ENCODE measurements at regions not wholly inside any gene's neighbourhood (a gene's known extent, or its start where the extent isn't known, plus 50 kb on each side); places are given as distances from the start of the nearest gene placed in this dataset.

DNA sequence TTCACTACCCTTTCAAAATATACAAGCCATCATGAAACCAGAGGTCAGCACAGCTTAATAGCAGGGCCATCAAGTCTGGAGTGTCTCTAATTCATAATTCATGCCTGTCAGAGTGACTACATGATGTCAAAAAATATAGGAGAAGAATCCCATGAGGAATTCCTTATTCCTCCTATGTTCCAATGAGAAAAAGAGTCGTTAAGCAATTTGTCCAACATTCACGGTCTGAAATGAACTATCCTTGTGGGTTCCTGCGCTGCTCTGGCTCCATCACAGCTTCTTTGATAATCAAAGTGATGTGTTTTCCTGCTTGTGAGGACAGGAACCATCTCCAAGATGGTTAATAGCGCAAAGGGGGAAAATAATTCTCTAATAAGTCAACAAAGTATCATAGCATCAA is 560.4 kb upstream of the KLHL29 start:
- Histone ChIP-seq H3K27ac (no peak overlapping the region), H3K4me3 (no peak overlapping the region), H3K36me3 (no peaks in the 10 kb centered on the region), H3K4me1 (no peaks in the 10 kb centered on the region), H3K27me3 (no peaks in the 10 kb centered on the region), H3K9me3 (no peaks in the 10 kb centered on the region)
- ATAC-seq = no peak
- intact Hi-C loops (cut with DNase I) = no loop called here
- TF ChIP-seq, protein P1, sequence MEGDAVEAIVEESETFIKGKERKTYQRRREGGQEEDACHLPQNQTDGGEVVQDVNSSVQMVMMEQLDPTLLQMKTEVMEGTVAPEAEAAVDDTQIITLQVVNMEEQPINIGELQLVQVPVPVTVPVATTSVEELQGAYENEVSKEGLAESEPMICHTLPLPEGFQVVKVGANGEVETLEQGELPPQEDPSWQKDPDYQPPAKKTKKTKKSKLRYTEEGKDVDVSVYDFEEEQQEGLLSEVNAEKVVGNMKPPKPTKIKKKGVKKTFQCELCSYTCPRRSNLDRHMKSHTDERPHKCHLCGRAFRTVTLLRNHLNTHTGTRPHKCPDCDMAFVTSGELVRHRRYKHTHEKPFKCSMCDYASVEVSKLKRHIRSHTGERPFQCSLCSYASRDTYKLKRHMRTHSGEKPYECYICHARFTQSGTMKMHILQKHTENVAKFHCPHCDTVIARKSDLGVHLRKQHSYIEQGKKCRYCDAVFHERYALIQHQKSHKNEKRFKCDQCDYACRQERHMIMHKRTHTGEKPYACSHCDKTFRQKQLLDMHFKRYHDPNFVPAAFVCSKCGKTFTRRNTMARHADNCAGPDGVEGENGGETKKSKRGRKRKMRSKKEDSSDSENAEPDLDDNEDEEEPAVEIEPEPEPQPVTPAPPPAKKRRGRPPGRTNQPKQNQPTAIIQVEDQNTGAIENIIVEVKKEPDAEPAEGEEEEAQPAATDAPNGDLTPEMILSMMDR (IDR thresholded peaks at IDR 0.05) = no peak
- no peak for DNase-seq
- FAIRE-seq = no peak
- 80 to 84% methylated on average over 4 of the region's 4 CpGs for WGBS, 2 donors

DNA sequence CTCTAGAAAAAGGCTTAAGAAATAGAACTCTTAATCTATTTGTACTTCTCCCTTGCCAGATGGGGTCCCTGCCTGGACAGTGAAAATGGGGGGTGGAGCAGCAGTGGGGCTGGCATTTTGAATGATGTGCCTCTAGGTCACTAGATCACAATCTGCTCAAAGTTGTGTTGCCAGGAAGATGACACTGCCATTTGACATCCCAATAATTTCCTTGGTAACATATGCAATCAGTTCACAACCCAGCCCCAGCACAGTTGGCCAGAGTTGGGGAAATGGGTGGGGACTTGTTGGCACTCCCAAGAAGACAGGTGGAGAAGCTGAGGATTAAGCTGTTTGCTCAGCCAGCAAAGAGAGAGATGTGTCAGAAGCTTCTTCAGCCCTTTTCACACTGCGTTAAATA is 558.3 kb upstream of the KLHL29 start:
- WGBS, 2 donors = 38 to 72% methylated on average over 1 of the region's 1 CpG
- no peaks in the 10 kb centered on the region for H3K36me3 ChIP-seq
- no peak for FAIRE-seq
- TF ChIP-seq, protein P1 (IDR thresholded peaks at IDR 0.05) = no peak
- no peak overlapping the region for H3K4me3 ChIP-seq
- no peak for DNase-seq
- ATAC-seq = no peak
- intact Hi-C loops (cut with DNase I) = no loop called here
- H3K9me3 ChIP-seq = no peaks in the 10 kb centered on the region
- H3K4me1 ChIP-seq = no peaks in the 10 kb centered on the region
- no peaks in the 10 kb centered on the region for H3K27me3 ChIP-seq
- H3K27ac ChIP-seq = no peak overlapping the region

DNA sequence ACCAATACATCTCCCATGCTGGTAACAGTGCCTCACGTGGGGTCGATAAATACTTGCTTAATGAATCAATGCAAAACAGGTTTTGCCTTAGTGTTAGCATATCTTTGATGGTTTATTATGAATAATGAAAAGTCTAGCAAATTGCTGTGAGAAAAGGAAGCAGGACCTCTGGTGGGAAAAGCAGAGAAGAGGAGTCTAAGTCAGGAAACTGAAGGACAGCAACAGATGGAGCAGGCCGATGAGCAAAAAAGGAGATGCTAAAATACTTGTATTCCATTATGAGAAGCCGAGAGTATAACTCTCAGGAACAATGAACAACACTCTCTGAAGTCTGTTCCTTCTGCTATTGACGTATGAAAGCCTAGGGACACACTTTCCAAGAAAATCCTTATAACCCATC is 555.2 kb upstream of the KLHL29 start:
- 62 to 83% methylated on average over 5 of the region's 5 CpGs for WGBS, 2 donors
- H3K4me3 ChIP-seq = no peak overlapping the region
- H3K9me3 ChIP-seq = no peaks in the 10 kb centered on the region
- H3K27me3 ChIP-seq = no peaks in the 10 kb centered on the region
- FAIRE-seq (no peak), ATAC-seq (no peak), DNase-seq (no peak)
- no peaks in the 10 kb centered on the region for H3K36me3 ChIP-seq
- H3K27ac ChIP-seq = no peak overlapping the region
- intact Hi-C loops (cut with DNase I) = no loop called here
- TF ChIP-seq, protein P1 (IDR thresholded peaks at IDR 0.05) = no peak
- no peaks in the 10 kb centered on the region for H3K4me1 ChIP-seq

DNA sequence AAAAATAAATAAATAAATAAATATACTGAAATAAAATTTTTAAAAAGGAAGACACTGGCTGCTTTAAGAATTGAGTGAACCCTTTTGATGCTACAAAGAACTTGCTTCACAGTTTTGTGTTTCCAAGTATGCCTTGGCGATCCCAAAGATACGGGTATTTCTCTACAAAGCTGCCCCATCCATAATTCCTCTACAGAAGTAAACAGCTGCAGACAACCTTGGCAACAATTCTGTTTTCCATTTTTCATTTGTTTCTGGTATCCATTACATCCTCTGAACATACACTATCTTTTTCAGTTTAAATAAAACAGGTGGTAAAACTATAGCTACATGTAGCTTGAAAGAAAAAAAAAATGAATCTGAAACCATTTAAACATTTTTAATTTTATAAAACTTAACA is 552.8 kb upstream of the KLHL29 start:
- TF ChIP-seq, protein P1 (IDR thresholded peaks at IDR 0.05) = no peak
- H3K4me1 ChIP-seq = no peaks in the 10 kb centered on the region
- intact Hi-C loops (cut with DNase I) = no loop called here
- H3K27ac ChIP-seq = no peak overlapping the region
- no peak overlapping the region for H3K4me3 ChIP-seq
- no peaks in the 10 kb centered on the region for H3K36me3 ChIP-seq
- no peaks in the 10 kb centered on the region for H3K27me3 ChIP-seq
- FAIRE-seq = no peak
- no peaks in the 10 kb centered on the region for H3K9me3 ChIP-seq
- no peak for DNase-seq
- no peak for ATAC-seq
- WGBS, 2 donors = 77 to 78% methylated on average over 2 of the region's 2 CpGs

DNA sequence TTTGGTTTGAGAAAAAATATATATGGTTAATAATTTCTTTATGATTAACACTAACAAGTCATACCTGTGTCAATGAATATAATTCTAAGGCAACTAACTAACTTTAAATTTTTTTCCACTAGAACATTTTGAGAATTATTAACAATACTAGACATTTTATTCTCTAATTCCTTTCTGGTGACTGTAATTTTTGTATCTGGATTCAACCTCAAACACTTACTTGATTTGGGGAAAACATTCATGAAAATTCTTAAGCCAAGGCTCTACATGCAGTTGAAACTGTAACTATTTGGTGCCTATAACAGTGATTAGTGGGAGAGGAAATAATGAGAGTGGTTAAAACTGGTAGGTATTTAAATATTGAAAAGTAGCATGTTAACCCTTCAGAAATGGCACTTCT is 546.5 kb upstream of the KLHL29 start:
- no peak for ATAC-seq
- no peak for DNase-seq
- no peaks in the 10 kb centered on the region for H3K9me3 ChIP-seq
- no peak for FAIRE-seq
- H3K27ac ChIP-seq = no peak overlapping the region
- no peaks in the 10 kb centered on the region for H3K4me1 ChIP-seq
- TF ChIP-seq, protein P1 (IDR thresholded peaks at IDR 0.05) = no peak
- no peaks in the 10 kb centered on the region for H3K27me3 ChIP-seq
- no peak overlapping the region for H3K4me3 ChIP-seq
- intact Hi-C loops (cut with DNase I) = no loop called here
- no peaks in the 10 kb centered on the region for H3K36me3 ChIP-seq

Data from pancreas (tissue), 10 donors.